GM12892 (cell line): ENCODE measurements at regions not wholly inside any gene's neighbourhood (a gene's known extent, or its start where the extent isn't known, plus 50 kb on each side); places are given as distances from the start of the nearest gene placed in this dataset.

Experiments used
- POLR2A ChIP-seq: IDR thresholded peaks from 2 replicates; pipeline ENCODE4 v1.6.1; 2011; ENCODE audit warnings: low read depth, low read length, control low read depth
- TAF1 ChIP-seq: IDR thresholded peaks from 2 replicates; pipeline ENCODE4 v1.6.1; 2011; ENCODE audit warnings: low read depth, mild to moderate bottlenecking, control low read depth, low read length, borderline replicate concordance

- no peak for TF ChIP-seq POLR2A
- TF ChIP-seq TAF1: no peak
Observed at GRCh38 chr6:44627883-44628271, 240.4 kb downstream of the CDC5L start.
